ENCODE measurements at regions not wholly inside any gene's neighbourhood (a gene's known extent, or its start where the extent isn't known, plus 50 kb on each side); places are given as distances from the start of the nearest gene placed in this dataset.

DNA sequence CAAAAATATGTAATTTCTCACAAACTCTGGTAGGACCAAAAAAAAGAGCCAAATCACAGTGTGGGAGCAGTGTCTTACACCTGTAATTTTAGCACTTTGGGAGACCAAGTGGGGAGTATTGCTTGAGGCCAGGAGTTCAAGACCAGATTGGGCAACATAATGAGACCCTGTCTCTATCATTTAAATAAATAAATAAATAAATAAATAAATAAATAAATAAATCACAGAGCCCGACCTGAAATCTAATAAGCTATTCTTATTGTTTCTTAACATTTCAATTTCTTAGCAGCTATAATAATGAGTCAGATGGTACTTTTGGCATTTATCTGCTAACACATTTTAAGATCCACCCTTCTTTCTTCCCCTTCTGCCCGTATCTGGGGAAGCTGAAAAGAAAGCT lies 1229.6 kb downstream of the SUCLG1 start:
- DNase-seq (no peak), ATAC-seq (no peak)
- H3K27me3 ChIP-seq = no peaks in the 10 kb centered on the region
- no peaks in the 10 kb centered on the region for H3K36me3 ChIP-seq
- no peak for TF ChIP-seq CTCF (IDR thresholded peaks at IDR 0.05)
- no peaks in the 10 kb centered on the region for H3K9me3 ChIP-seq
- H3K4me1 ChIP-seq = no peaks in the 10 kb centered on the region
- no peak overlapping the region for H3K27ac ChIP-seq
- intact Hi-C loops (cut with DNase I) = no loop called here
- H3K4me3 ChIP-seq = no peak overlapping the region

- H3K4me3 ChIP-seq = no peak overlapping the region
- peak in 1 of 4 donors; percentile 2 for DNase-seq
Observed at GRCh38 chr2:83224591-83225200, 1234.4 kb downstream of the SUCLG1 start.

GRCh38 chr2:83221258-83221657 lies 1237.8 kb downstream of the SUCLG1 start:
- DNase-seq = no peak
- ATAC-seq = no peak
- no peaks in the 10 kb centered on the region for H3K36me3 ChIP-seq
- intact Hi-C loops (cut with DNase I) = no loop called here
- H3K4me1 ChIP-seq = no peaks in the 10 kb centered on the region
- H3K9me3 ChIP-seq = no peaks in the 10 kb centered on the region
- H3K4me3 ChIP-seq = no peak overlapping the region
- no peak overlapping the region for H3K27ac ChIP-seq
- no peak for TF ChIP-seq CTCF (IDR thresholded peaks at IDR 0.05)
- H3K27me3 ChIP-seq = no peaks in the 10 kb centered on the region

More at GRCh38 chr2:83224591-83225200, 1234.4 kb downstream of the SUCLG1 start:
- Histone ChIP-seq H3K4me1 (no peaks in the 10 kb centered on the region), H3K9me3 (no peaks in the 10 kb centered on the region), H3K36me3 (no peaks in the 10 kb centered on the region), H3K27me3 (no peaks in the 10 kb centered on the region), H3K27ac (no peak overlapping the region)
- intact Hi-C loops (cut with DNase I) = no loop called here
- no peak for ATAC-seq
- TF ChIP-seq CTCF (IDR thresholded peaks at IDR 0.05) = no peak

GRCh38 chr2:83217854-83218253 lies 1241.2 kb downstream of the SUCLG1 start:
- H3K27ac ChIP-seq = no peak overlapping the region
- no peak for TF ChIP-seq CTCF (IDR thresholded peaks at IDR 0.05)
- no peaks in the 10 kb centered on the region for H3K4me1 ChIP-seq
- H3K27me3 ChIP-seq = no peaks in the 10 kb centered on the region
- no peaks in the 10 kb centered on the region for H3K9me3 ChIP-seq
- intact Hi-C loops (cut with DNase I) = no loop called here
- ATAC-seq = no peak
- no peak for DNase-seq
- H3K36me3 ChIP-seq = no peaks in the 10 kb centered on the region
- no peak overlapping the region for H3K4me3 ChIP-seq

DNA sequence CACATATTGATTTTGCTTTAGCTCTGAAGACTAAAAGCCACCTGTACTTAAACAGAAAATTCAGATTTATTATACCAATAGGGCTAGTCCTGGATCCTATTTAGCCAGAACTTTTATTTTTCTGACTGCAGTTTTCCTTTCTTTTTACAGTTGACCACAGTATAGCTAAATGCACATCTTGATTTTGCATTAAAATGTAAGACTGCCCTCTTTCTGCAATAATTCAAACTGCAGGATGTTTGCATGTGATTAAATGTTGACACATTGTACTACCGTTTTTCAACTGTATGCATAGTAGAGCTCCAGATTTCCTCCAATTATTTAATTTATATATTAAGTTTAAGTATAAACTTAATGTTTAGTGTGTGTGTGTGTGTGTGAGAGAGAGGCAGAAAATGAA lies 1262.9 kb downstream of the SUCLG1 start:
- Histone ChIP-seq H3K27ac (no peak overlapping the region), H3K27me3 (no peaks in the 10 kb centered on the region), H3K4me1 (no peaks in the 10 kb centered on the region), H3K36me3 (no peaks in the 10 kb centered on the region), H3K9me3 (no peaks in the 10 kb centered on the region), H3K4me3 (no peak overlapping the region)
- intact Hi-C loops (cut with DNase I) = no loop called here
- DNase-seq = peak in 2 of 4 donors; percentile 35 to 43
- TF ChIP-seq CTCF (IDR thresholded peaks at IDR 0.05) = peak; percentile 30 to 45
- peak; percentile 80 for ATAC-seq

Measured in left lung (tissue), 4 donors.